Mammary epithelial cell (primary cell): ENCODE measurements at regions not wholly inside any gene's neighbourhood (a gene's known extent, or its start where the extent isn't known, plus 50 kb on each side); places are given as distances from the start of the nearest gene placed in this dataset.

Experiments used
- CTCF ChIP-seq, 2 donors: IDR thresholded peaks in 1 of 2; conservative IDR thresholded peaks in 1 of 2; 2 replicates each; pipeline ENCODE4 v1.5.1; 2011 to 2012; ENCODE audit warnings: inconsistent platforms in 2 of 2, low read length in 2 of 2, mild to moderate bottlenecking in 2 of 2, control low read depth in 1 of 2, low read depth in 1 of 2; ENCODE audit not compliant: insufficient read depth in 1 of 2; ENCODE audit errors: extremely low read depth in 1 of 2
- EZH2 ChIP-seq: IDR thresholded peaks from 2 replicates; pipeline ENCODE4 v1.6.1; 2012; ENCODE audit warnings: low read length, inconsistent platforms, borderline replicate concordance

GRCh38 chr15:53305554-53305953, 453.9 kb downstream of the WDR72 start:
- TF ChIP-seq CTCF (conservative IDR thresholded peaks at IDR 0.05 in 1 of 2, IDR thresholded peaks at IDR 0.05 in 1 of 2; ENCODE audit: extremely low read depth in 1 of 2, insufficient read depth in 1 of 2, low read depth in 1 of 2, low read length in 2 of 2) (no peak), EZH2 (no peak)
